Gastroesophageal sphincter (tissue), 3 donors: ENCODE measurements at regions not wholly inside any gene's neighbourhood (a gene's known extent, or its start where the extent isn't known, plus 50 kb on each side); places are given as distances from the start of the nearest gene placed in this dataset.

Experiments used
- EP300 ChIP-seq: sonication (generic); formaldehyde crosslinking; IDR thresholded peaks from one replicate; pipeline ENCODE4 v1.6.1; 2017; ENCODE audit warnings: antibody characterized with exemption, mild to moderate bottlenecking
- POLR2A ChIP-seq, 2 donors: fragments of 450-650 bp; IDR thresholded peaks; one replicate each; pipeline ENCODE4 v1.6.1; 2017; ENCODE audit warnings: antibody characterized with exemption in 2 of 2, mild to moderate bottlenecking in 2 of 2, moderate library complexity in 1 of 2
- POLR2AphosphoS5 ChIP-seq: sonication (generic); formaldehyde crosslinking; IDR thresholded peaks from one replicate; pipeline ENCODE4 v1.6.1; 2017; ENCODE audit warnings: antibody characterized with exemption
- TF ChIP-seq, protein P1 (sequence below), 4 experiments: fragments of 200-600 bp in 2 of 4; fragments of 450-650 bp in 2 of 4; sonication (generic) in 1 of 4; IDR thresholded peaks; one replicate each; pipeline ENCODE4 v1.5.1; 2017 to 2019; ENCODE audit warnings: antibody characterized with exemption in 4 of 4, mild to moderate bottlenecking in 2 of 4, moderate library complexity in 2 of 4

DNA sequence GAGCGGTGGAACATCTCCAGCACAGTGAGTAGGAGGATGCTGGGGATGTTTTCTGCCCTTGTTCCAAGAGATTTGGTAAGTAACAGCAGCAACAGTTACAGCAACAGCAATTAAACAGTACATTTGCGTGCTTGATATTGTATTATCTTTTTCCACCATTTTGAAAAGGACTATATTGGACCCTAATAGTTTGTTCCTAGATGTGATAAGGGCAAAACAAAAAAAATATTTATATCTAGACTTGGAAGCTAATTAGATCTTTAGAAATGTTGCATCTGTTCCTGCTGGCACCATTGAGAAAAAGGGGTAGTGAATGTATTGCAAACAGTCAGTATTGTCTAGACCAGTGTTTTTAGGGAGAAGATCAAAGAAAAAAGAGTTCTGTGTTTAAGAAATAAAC, 759.9 kb downstream of the JRKL start:
- TF ChIP-seq, protein P1, sequence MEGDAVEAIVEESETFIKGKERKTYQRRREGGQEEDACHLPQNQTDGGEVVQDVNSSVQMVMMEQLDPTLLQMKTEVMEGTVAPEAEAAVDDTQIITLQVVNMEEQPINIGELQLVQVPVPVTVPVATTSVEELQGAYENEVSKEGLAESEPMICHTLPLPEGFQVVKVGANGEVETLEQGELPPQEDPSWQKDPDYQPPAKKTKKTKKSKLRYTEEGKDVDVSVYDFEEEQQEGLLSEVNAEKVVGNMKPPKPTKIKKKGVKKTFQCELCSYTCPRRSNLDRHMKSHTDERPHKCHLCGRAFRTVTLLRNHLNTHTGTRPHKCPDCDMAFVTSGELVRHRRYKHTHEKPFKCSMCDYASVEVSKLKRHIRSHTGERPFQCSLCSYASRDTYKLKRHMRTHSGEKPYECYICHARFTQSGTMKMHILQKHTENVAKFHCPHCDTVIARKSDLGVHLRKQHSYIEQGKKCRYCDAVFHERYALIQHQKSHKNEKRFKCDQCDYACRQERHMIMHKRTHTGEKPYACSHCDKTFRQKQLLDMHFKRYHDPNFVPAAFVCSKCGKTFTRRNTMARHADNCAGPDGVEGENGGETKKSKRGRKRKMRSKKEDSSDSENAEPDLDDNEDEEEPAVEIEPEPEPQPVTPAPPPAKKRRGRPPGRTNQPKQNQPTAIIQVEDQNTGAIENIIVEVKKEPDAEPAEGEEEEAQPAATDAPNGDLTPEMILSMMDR (IDR thresholded peaks at IDR 0.05): no peak
- no peak for TF ChIP-seq POLR2A (IDR thresholded peaks at IDR 0.05)
- no peak for TF ChIP-seq POLR2AphosphoS5
- no peak for TF ChIP-seq EP300
